ENCODE measurements at regions not wholly inside any gene's neighbourhood (a gene's known extent, or its start where the extent isn't known, plus 50 kb on each side); places are given as distances from the start of the nearest gene placed in this dataset.
A peak's percentile ranks its signal among the peaks of the same experiment; 100 is the strongest.

DNA sequence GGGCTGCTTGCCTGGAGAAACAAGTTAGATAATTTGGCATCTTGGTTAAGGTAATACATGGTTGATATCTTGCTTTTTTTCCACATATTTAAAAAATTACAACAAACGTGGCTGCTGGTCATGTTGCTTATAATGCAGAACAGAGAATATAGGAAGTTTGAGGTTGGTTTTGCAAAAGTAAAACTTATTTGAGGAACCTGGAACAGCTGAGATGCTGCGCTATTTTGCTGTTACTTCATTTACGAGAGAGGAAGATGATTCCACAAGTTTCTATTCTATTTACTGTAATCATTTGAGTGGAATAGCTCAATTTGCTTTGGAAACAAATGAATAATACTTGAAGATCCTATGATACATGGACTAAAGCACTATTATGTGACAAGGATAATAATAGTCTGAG lies 118.9 kb downstream of the TMA16 start:
- TF ChIP-seq, protein P1, sequence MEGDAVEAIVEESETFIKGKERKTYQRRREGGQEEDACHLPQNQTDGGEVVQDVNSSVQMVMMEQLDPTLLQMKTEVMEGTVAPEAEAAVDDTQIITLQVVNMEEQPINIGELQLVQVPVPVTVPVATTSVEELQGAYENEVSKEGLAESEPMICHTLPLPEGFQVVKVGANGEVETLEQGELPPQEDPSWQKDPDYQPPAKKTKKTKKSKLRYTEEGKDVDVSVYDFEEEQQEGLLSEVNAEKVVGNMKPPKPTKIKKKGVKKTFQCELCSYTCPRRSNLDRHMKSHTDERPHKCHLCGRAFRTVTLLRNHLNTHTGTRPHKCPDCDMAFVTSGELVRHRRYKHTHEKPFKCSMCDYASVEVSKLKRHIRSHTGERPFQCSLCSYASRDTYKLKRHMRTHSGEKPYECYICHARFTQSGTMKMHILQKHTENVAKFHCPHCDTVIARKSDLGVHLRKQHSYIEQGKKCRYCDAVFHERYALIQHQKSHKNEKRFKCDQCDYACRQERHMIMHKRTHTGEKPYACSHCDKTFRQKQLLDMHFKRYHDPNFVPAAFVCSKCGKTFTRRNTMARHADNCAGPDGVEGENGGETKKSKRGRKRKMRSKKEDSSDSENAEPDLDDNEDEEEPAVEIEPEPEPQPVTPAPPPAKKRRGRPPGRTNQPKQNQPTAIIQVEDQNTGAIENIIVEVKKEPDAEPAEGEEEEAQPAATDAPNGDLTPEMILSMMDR (IDR thresholded peaks at IDR 0.05; ENCODE audit: borderline replicate concordance, extremely low read depth, insufficient read depth), result no peak
- FAIRE-seq (no peak), DNase-seq (no peak)
- Histone ChIP-seq H3K4me1 (ENCODE audit: control insufficient read depth in 2 of 3, insufficient read depth in 2 of 3, low read depth in 1 of 3, low read length in 3 of 3) (no peaks in the 10 kb centered on the region), H3K4me3 (ENCODE audit: low read length in 3 of 3) (peak overlapping the region in 1 of 3 donors; percentile 15), H3K27ac (ENCODE audit: low read depth in 2 of 2, low read length in 2 of 2) (no peak overlapping the region), H3K36me3 (ENCODE audit: control insufficient read depth in 2 of 3, insufficient read depth in 3 of 3, low read length in 3 of 3) (no peaks in the 10 kb centered on the region), H3K9ac (ENCODE audit: low read length in 3 of 3) (no peak overlapping the region), H3K9me3 (ENCODE audit: control insufficient read depth in 2 of 3, insufficient read depth in 1 of 3, low read length in 3 of 3) (no peaks in the 10 kb centered on the region), H3K27me3 (ENCODE audit: control insufficient read depth, insufficient read depth, low read length) (no peaks in the 10 kb centered on the region)
- intact Hi-C loops (cut with DNase I), result no loop called here

DNA sequence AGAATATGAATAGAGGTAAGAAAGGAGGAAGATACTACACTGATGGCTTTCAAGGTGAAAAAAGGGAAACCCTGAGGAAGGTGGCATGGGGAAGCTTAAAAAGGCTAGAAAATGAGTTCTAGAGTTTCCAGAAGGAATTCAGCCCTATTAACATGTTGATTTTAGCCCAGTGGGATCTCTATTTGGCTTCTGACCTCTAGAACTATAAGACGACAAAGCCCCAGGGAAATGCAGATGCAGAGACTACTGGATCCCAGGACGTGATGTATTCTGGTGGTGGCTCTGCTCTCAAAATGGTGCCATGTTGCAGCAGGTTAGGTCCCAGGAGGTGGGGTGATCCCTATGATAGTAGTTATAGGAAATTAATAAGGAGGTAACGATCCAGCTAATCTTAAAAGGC lies 120.4 kb downstream of the TMA16 start:
- H3K9ac ChIP-seq (ENCODE audit: low read length in 3 of 3), result no peak overlapping the region
- DNase-seq (no peak), FAIRE-seq (no peak)
- no peaks in the 10 kb centered on the region for H3K4me1 ChIP-seq (ENCODE audit: control insufficient read depth in 2 of 3, insufficient read depth in 2 of 3, low read depth in 1 of 3, low read length in 3 of 3)
- H3K27me3 ChIP-seq (ENCODE audit: control insufficient read depth, insufficient read depth, low read length), result no peaks in the 10 kb centered on the region
- TF ChIP-seq, protein P1 (IDR thresholded peaks at IDR 0.05; ENCODE audit: borderline replicate concordance, extremely low read depth, insufficient read depth), result no peak
- H3K27ac ChIP-seq (ENCODE audit: low read depth in 2 of 2, low read length in 2 of 2), result no peak overlapping the region
- H3K4me3 ChIP-seq (ENCODE audit: low read length in 3 of 3), result no peak overlapping the region
- no peaks in the 10 kb centered on the region for H3K9me3 ChIP-seq (ENCODE audit: control insufficient read depth in 2 of 3, insufficient read depth in 1 of 3, low read length in 3 of 3)
- H3K36me3 ChIP-seq (ENCODE audit: control insufficient read depth in 2 of 3, insufficient read depth in 3 of 3, low read length in 3 of 3), result no peaks in the 10 kb centered on the region
- intact Hi-C loops (cut with DNase I), result no loop called here

DNA sequence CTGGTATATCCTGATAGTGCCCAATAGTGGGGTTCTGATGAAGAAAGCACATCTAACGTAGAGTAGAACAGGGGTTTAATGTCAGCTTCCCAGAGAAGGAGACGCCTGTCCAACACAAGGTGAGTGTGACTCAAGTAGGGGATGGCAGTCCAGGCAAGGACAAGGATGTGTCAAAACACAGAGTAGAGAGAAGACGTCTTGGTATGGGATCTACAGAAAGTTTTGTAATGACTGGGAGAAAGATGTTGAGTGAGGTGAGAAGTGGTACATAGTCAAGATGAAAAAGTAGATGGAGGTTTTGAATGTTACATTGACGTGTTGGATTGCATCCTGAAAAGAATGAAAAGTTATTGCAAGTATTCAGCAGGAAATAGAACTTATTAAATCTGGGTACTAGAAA lies 124.4 kb downstream of the TMA16 start:
- TF ChIP-seq, protein P1 (IDR thresholded peaks at IDR 0.05; ENCODE audit: borderline replicate concordance, extremely low read depth, insufficient read depth), result no peak
- no peaks in the 10 kb centered on the region for H3K36me3 ChIP-seq (ENCODE audit: control insufficient read depth in 2 of 3, insufficient read depth in 3 of 3, low read length in 3 of 3)
- DNase-seq, result no peak
- H3K4me1 ChIP-seq (ENCODE audit: control insufficient read depth in 2 of 3, insufficient read depth in 2 of 3, low read depth in 1 of 3, low read length in 3 of 3), result no peaks in the 10 kb centered on the region
- no peak overlapping the region for H3K27ac ChIP-seq (ENCODE audit: low read depth in 2 of 2, low read length in 2 of 2)
- no peaks in the 10 kb centered on the region for H3K9me3 ChIP-seq (ENCODE audit: control insufficient read depth in 2 of 3, insufficient read depth in 1 of 3, low read length in 3 of 3)
- no peak for FAIRE-seq
- intact Hi-C loops (cut with DNase I), result no loop called here
- no peak overlapping the region for H3K9ac ChIP-seq (ENCODE audit: low read length in 3 of 3)
- no peaks in the 10 kb centered on the region for H3K27me3 ChIP-seq (ENCODE audit: control insufficient read depth, insufficient read depth, low read length)
- H3K4me3 ChIP-seq (ENCODE audit: low read length in 3 of 3), result no peak overlapping the region

DNA sequence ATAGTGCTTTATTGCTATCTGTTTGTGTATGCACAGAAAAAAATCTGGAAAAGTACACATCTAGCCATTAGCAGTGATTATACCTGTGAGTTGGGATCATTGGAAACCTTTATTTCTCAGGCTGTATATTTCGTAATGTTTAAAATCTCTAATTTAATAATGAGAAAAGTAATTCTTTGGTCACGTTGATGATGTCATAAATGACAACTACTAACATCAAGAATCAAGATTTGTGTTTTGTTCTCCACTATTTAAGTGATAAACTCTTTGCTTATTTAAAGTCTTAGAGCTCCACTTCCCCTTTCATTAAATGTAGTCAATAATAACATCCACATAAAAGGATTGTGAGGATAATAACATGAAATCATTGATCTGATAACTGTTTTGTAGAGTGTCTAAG lies 126.2 kb downstream of the TMA16 start:
- no peak overlapping the region for H3K27ac ChIP-seq (ENCODE audit: low read depth in 2 of 2, low read length in 2 of 2)
- H3K9me3 ChIP-seq (ENCODE audit: control insufficient read depth in 2 of 3, insufficient read depth in 1 of 3, low read length in 3 of 3), result no peaks in the 10 kb centered on the region
- H3K4me3 ChIP-seq (ENCODE audit: low read length in 3 of 3), result no peak overlapping the region
- H3K4me1 ChIP-seq (ENCODE audit: control insufficient read depth in 2 of 3, insufficient read depth in 2 of 3, low read depth in 1 of 3, low read length in 3 of 3), result no peaks in the 10 kb centered on the region
- H3K9ac ChIP-seq (ENCODE audit: low read length in 3 of 3), result no peak overlapping the region
- DNase-seq (no peak), FAIRE-seq (no peak)
- no peaks in the 10 kb centered on the region for H3K36me3 ChIP-seq (ENCODE audit: control insufficient read depth in 2 of 3, insufficient read depth in 3 of 3, low read length in 3 of 3)
- intact Hi-C loops (cut with DNase I), result no loop called here
- TF ChIP-seq, protein P1 (IDR thresholded peaks at IDR 0.05; ENCODE audit: borderline replicate concordance, extremely low read depth, insufficient read depth), result no peak
- H3K27me3 ChIP-seq (ENCODE audit: control insufficient read depth, insufficient read depth, low read length), result no peaks in the 10 kb centered on the region
